ENCODE measurements at regions not wholly inside any gene's neighbourhood (a gene's known extent, or its start where the extent isn't known, plus 50 kb on each side); places are given as distances from the start of the nearest gene placed in this dataset.

DNA sequence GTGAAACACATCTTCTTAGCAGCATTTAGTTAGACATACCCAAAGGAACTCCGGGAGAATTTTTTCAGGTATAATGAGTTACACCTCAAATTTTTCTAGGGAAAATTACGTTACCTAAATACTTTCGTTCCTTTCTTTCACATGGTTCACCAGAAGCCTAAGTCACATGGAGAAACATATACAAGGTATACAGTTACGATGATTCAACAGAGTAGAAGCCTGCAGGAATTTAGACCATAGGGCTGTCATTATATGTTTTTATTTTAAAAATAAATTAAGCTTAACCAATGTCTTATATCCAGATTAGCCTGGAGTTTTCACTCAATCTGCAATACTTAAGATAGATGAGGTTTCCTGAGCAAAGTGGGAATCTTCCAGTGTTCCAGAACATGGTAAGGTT is 549.5 kb upstream of the JARID2 start:
- H3K27ac ChIP-seq (ENCODE audit: control insufficient read depth, insufficient read depth), result no peak overlapping the region
- ATAC-seq (no peak), DNase-seq (ENCODE audit: low read depth, low spot score) (no peak), FAIRE-seq (no peak)
- ChIA-PET SMC1A (ENCODE audit: uncharacterized antibody, unreplicated experiment) (interaction anchor here (0.6 kb wide), 1 partner anchor 329 kb away, joined by 3 read pairs; no protein-coding TSS in a partner anchor), RAD21 (ENCODE audit: unreplicated experiment) (interaction anchor here (0.7 kb wide), 1 partner anchor 459 kb away, joined by 3 read pairs; no protein-coding TSS in a partner anchor), CTCF (no interaction called here), POLR2A (interaction anchor here (0.7 kb wide), 1 partner anchor 33 kb away, joined by 7 read pairs; no protein-coding TSS in a partner anchor)
- TF ChIP-seq HDAC2 (IDR thresholded peaks at IDR 0.05) (no peak), SMAD1 (IDR thresholded peaks at IDR 0.05; ENCODE audit: low read depth, partially characterized antibody) (no peak), ZNF217 (IDR thresholded peaks at IDR 0.05) (no peak), GABPA (IDR thresholded peaks at IDR 0.05; ENCODE audit: low read depth) (no peak), CEBPB (IDR thresholded peaks at IDR 0.05; ENCODE audit: borderline replicate concordance in 1 of 2, low read depth in 2 of 2, low read length in 2 of 2) (no peak), NR2C1 (IDR thresholded peaks at IDR 0.05) (no peak), ASH2L (IDR thresholded peaks at IDR 0.05; ENCODE audit: borderline replicate concordance, low read depth) (no peak), POLR2AphosphoS2 (IDR thresholded peaks at IDR 0.05; ENCODE audit: low read depth, low read length) (no peak), HCFC1 (IDR thresholded peaks at IDR 0.05; ENCODE audit: low read length) (no peak), MEF2B (IDR thresholded peaks at IDR 0.05; ENCODE audit: partially characterized antibody, poor library complexity, severe bottlenecking) (no peak), RFX5 (IDR thresholded peaks at IDR 0.05; ENCODE audit: low read depth, low read length) (no peak), ZSCAN29 (IDR thresholded peaks at IDR 0.05) (no peak), RCOR1 (conservative IDR thresholded peaks at IDR 0.05; ENCODE audit: low read depth, low read length) (no peak)
- TF ChIP-seq, protein P1, sequence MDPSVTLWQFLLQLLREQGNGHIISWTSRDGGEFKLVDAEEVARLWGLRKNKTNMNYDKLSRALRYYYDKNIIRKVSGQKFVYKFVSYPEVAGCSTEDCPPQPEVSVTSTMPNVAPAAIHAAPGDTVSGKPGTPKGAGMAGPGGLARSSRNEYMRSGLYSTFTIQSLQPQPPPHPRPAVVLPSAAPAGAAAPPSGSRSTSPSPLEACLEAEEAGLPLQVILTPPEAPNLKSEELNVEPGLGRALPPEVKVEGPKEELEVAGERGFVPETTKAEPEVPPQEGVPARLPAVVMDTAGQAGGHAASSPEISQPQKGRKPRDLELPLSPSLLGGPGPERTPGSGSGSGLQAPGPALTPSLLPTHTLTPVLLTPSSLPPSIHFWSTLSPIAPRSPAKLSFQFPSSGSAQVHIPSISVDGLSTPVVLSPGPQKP (IDR thresholded peaks at IDR 0.05; ENCODE audit: low read depth, low read length), result no peak
- TF ChIP-seq, protein P2, sequence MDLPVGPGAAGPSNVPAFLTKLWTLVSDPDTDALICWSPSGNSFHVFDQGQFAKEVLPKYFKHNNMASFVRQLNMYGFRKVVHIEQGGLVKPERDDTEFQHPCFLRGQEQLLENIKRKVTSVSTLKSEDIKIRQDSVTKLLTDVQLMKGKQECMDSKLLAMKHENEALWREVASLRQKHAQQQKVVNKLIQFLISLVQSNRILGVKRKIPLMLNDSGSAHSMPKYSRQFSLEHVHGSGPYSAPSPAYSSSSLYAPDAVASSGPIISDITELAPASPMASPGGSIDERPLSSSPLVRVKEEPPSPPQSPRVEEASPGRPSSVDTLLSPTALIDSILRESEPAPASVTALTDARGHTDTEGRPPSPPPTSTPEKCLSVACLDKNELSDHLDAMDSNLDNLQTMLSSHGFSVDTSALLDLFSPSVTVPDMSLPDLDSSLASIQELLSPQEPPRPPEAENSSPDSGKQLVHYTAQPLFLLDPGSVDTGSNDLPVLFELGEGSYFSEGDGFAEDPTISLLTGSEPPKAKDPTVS (IDR thresholded peaks at IDR 0.05; ENCODE audit: low read depth, low read length), result no peak
- TF ChIP-seq, protein P3, sequence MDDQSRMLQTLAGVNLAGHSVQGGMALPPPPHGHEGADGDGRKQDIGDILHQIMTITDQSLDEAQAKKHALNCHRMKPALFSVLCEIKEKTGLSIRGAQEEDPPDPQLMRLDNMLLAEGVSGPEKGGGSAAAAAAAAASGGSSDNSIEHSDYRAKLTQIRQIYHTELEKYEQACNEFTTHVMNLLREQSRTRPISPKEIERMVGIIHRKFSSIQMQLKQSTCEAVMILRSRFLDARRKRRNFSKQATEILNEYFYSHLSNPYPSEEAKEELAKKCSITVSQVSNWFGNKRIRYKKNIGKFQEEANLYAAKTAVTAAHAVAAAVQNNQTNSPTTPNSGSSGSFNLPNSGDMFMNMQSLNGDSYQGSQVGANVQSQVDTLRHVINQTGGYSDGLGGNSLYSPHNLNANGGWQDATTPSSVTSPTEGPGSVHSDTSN (IDR thresholded peaks at IDR 0.05; ENCODE audit: insufficient replicate concordance, low read depth, low read length), result no peak
- TF ChIP-seq, protein P4, sequence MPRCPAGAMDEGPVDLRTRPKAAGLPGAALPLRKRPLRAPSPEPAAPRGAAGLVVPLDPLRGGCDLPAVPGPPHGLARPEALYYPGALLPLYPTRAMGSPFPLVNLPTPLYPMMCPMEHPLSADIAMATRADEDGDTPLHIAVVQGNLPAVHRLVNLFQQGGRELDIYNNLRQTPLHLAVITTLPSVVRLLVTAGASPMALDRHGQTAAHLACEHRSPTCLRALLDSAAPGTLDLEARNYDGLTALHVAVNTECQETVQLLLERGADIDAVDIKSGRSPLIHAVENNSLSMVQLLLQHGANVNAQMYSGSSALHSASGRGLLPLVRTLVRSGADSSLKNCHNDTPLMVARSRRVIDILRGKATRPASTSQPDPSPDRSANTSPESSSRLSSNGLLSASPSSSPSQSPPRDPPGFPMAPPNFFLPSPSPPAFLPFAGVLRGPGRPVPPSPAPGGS (IDR thresholded peaks at IDR 0.05; ENCODE audit: borderline replicate concordance, insufficient read depth, low read depth, low read length, poor library complexity, severe bottlenecking), result no peak
- TF ChIP-seq, protein P5, sequence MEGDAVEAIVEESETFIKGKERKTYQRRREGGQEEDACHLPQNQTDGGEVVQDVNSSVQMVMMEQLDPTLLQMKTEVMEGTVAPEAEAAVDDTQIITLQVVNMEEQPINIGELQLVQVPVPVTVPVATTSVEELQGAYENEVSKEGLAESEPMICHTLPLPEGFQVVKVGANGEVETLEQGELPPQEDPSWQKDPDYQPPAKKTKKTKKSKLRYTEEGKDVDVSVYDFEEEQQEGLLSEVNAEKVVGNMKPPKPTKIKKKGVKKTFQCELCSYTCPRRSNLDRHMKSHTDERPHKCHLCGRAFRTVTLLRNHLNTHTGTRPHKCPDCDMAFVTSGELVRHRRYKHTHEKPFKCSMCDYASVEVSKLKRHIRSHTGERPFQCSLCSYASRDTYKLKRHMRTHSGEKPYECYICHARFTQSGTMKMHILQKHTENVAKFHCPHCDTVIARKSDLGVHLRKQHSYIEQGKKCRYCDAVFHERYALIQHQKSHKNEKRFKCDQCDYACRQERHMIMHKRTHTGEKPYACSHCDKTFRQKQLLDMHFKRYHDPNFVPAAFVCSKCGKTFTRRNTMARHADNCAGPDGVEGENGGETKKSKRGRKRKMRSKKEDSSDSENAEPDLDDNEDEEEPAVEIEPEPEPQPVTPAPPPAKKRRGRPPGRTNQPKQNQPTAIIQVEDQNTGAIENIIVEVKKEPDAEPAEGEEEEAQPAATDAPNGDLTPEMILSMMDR (IDR thresholded peaks at IDR 0.05 in 2 of 3, conservative IDR thresholded peaks at IDR 0.05 in 1 of 3; ENCODE audit: control insufficient read depth in 2 of 3, extremely low read depth in 1 of 3, insufficient read depth in 1 of 3, low read depth in 3 of 3, low read length in 3 of 3), result no peak
- H3K36me3 ChIP-seq (ENCODE audit: control insufficient read depth in 2 of 2, insufficient read depth in 2 of 2, low read length in 1 of 2), result no peaks in the 10 kb centered on the region
- no peaks in the 10 kb centered on the region for H4K20me1 ChIP-seq (ENCODE audit: control insufficient read depth, insufficient read depth)
- no peak overlapping the region for H3K4me2 ChIP-seq (ENCODE audit: control insufficient read depth, insufficient read depth)
- BruUV-seq (replicated peaks), result no TSS peak
- no peaks in the 10 kb centered on the region for H3K79me2 ChIP-seq (ENCODE audit: control insufficient read depth, insufficient read depth, low read length)
- no peaks in the 10 kb centered on the region for H3K27me3 ChIP-seq (replicated peaks in 1 of 2; ENCODE audit: control insufficient read depth in 2 of 2, insufficient read depth in 2 of 2, low read length in 1 of 2)
- WGBS (ENCODE audit: insufficient coverage, insufficient replicate concordance, low lambda C conversion rate, missing lambda C conversion rate), result 55% methylated on average over 4 of the region's 4 CpGs
- no peaks in the 10 kb centered on the region for H3K4me1 ChIP-seq (ENCODE audit: control insufficient read depth, insufficient read depth, low read length)
- in situ Hi-C loops (cut with MboI) (no loop called here), intact Hi-C loops (cut with micrococcal nuclease; ENCODE audit: unreplicated experiment) (no loop called here)
- no peak overlapping the region for H3K9ac ChIP-seq (ENCODE audit: control insufficient read depth, insufficient read depth, low read length)
- no peak overlapping the region for H2AFZ ChIP-seq (ENCODE audit: control insufficient read depth, low read depth, low read length)
- H3K4me3 ChIP-seq, result no peak overlapping the region
- H3K9me3 ChIP-seq (replicated peaks; ENCODE audit: control insufficient read depth, insufficient read depth, low read length), result no peaks in the 10 kb centered on the region; the same call in 2 of the 3 replicates

Data from GM12878 (cell line).